ENCODE measurements at regions not wholly inside any gene's neighbourhood (a gene's known extent, or its start where the extent isn't known, plus 50 kb on each side); places are given as distances from the start of the nearest gene placed in this dataset.
"Not testable (repeated sequence)": the region's sequence is repeated elsewhere in the genome, so short reads cannot be mapped to it uniquely, and the experiment has no call there.

- no peak for FAIRE-seq
- no peak for DNase-seq (ENCODE audit: insufficient read length, low spot score)
Observed at GRCh38 chr5:58181578-58182286, 278.2 kb downstream of the PLK2 start.

- FAIRE-seq (no peak), DNase-seq (ENCODE audit: insufficient read length, low spot score) (no peak)
Observed at GRCh38 chr5:58172946-58173345, 286.9 kb downstream of the PLK2 start.

DNA sequence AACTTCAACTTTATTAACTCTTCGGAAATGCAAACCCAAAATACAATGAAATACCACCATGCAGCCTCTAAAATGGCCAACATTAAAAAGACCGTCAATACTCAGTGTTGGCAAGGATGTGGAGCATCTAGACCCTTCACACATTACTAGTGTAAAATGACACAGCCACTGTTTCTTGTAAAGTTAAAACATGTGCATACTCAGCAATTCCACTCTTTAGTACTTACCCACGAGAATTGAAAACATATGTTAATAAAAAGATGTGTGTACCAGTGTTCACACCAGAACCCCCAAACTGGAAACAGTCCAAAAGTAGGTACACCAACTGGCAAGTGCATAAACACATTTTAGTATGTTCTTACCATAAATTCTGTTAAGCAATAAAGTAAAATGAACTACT lies 294.7 kb downstream of the PLK2 start:
- DNase-seq (ENCODE audit: insufficient read length, low spot score), result no peak
- FAIRE-seq, result no peak

DNA sequence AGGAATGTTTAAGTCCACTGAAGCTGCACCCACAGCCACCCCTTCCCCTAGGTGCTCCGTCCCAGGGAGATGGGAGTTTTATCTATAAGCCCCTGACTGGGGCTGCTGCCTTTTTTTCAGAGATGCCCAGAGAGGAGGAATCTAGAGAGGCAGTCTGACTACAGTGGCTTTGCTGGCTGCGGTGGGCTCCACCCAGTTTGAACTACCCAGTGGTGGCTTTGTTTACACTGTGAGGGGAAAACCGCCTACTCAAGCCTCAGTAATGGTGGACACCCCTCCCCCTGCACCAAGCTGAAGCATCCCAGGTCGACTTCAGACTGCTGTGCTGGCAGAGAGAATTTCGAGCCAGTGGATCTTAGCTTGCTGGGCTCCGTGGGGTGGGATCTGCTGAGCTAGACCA lies 298.0 kb downstream of the PLK2 start:
- FAIRE-seq; DNase-seq (ENCODE audit: insufficient read length, low spot score): not testable (repeated sequence)

DNA sequence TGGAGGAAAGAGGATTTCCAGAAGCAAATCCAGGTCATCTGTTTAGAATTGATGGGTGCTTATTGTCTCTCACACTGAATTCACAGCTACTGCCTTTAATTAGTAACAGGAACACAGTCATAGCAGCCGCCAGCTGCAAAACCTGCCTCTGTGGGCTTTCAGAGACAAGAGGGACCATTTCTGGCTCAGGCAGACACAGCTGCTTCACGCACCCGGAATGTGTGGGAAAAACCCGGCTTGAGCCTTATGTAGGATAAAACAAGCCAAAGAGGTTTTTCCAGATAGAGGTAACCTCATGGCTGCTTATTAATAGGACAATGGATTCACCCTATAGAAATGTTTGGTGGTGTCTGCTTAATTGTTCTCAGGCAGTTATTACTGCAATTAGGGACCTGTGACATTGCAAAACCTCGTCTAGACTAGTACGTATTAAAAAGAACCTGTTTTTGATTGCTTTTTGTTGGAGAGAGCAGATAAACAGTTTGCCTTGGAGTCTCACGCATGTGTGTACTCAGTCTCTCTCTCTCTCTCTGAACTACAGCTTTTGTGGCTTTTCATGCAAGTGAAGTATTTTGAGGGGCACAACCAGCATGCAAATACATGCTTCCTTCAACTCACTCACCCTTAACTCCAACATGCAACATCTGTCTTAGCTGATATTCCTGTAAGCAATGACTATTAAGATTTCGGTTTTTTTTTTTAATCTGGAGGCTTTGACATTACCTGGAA lies 302.7 kb downstream of the PLK2 start:
- DNase-seq (ENCODE audit: insufficient read length, low spot score) (no peak), FAIRE-seq (no peak)

GRCh38 chr5:58156361-58156760 lies 303.5 kb downstream of the PLK2 start:
- DNase-seq (ENCODE audit: insufficient read length, low spot score), result no peak
- FAIRE-seq, result no peak

DNA sequence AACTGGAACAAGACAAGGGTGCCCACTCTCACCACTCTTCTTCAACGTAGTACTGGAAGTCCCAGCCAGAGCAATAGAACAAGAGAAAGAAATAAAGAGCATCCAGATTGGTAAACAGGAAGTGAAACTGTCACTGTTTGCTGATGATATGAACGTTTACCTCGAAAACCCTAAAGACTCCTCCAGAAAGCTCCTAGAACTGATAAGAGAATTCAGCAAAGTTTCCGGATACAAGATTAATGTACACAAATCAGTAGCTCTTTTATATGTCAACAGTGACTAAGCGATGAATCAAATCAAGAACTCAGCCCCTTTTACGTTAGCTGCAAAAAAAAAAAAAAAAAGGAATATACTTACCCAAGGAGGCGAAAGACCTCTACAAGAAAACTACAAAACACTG lies 306.6 kb downstream of the PLK2 start:
- no peak for FAIRE-seq
- no peak for DNase-seq (ENCODE audit: insufficient read length, low spot score)

DNA sequence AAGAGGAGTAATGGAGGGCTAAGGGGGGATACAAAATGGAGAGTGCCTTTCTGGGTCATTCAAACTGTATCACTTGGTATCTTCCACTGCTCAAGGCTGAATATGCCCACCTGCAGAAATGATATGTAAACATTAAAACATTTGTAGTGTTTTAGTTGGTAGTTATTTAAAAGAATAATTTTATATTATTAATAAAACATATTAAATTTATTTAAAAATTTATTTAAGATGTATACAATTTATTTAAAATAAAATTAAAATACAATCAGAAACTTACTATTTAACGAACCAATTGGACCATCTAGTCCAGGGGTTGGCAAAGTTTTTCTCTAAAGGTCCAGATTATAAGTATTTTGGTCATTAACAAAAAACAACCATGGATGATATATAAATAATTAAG lies 308.5 kb downstream of the PLK2 start:
- FAIRE-seq, result no peak

DNA sequence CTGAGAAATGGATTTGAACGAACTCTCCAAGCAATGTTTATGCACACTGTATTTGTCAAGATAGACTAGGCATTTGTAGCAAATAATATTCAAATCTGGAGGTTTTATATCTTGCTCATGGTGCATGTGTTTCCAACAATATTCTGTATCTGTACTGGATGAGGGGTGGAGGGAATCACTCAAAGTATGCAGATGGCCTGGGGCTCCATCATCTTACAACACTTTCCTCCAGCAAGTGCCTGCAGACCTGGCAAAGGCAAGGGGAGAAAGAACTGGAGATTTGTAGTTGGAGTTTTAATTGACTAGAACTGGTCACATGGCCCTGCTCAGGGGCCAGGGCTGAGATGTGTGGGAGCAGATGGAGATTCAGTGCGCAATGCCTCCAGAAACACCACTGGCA lies 309.0 kb downstream of the PLK2 start:
- DNase-seq (ENCODE audit: insufficient read length, low spot score), result no peak
- FAIRE-seq, result no peak

More for the DNA sequence above, 308.5 kb downstream of the PLK2 start:
- DNase-seq (ENCODE audit: insufficient read length, low spot score), result no peak

DNA sequence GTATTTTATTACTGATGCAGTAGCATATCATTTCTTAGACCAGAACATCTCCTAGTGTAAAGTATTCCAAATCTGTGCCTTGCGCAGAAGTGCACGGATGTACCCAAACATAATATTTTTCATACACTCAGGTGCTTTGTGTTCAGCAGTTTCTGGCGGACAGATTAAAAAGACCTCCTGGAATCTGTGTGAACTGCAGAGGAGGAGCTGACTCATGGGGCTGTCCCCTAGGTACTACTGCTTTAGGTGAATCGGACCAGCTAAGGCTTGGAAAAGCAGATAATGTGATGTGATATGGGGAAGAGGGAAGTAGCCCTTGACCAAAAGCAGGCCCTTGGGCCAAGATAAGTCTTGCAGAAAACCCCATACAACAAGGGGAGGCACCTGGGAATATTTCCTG lies 310.1 kb downstream of the PLK2 start:
- FAIRE-seq, result no peak
- DNase-seq (ENCODE audit: insufficient read length, low spot score), result no peak

GRCh38 chr5:58149345-58149744 lies 310.5 kb downstream of the PLK2 start:
- FAIRE-seq, result no peak
- no peak for DNase-seq (ENCODE audit: insufficient read length, low spot score)

DNA sequence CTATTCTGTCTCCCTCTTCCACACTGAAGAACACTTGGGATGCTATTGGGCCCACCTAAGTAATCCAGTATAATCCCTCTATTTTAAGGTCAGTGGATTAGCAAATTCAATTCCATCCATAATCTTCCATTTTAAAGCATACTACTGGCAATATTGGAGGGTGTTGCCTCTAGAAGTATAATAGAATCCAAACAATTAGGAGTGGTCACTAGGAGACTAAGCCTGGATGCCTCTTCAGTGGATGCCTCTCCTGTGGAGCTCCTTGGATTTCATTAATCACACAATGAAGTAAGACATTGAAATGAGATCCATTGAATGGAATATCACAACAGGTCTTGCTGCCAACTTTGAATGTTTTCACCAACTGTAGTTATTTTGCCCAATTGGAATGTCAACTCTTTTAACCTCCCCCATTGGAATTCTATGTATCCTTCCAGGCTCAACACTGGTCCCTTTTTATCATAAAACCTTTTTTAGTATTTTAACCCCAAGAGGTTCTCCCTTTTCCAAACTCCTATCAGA lies 311.6 kb downstream of the PLK2 start:
- DNase-seq (ENCODE audit: insufficient read length, low spot score) (no peak), FAIRE-seq (no peak)

GRCh38 chr5:58145397-58145934 lies 314.4 kb downstream of the PLK2 start:
- FAIRE-seq, result no peak
- no peak for DNase-seq (ENCODE audit: insufficient read length, low spot score)

GRCh38 chr5:58143727-58144126 lies 316.2 kb downstream of the PLK2 start:
- no peak for DNase-seq (ENCODE audit: insufficient read length, low spot score)
- no peak for FAIRE-seq

DNA sequence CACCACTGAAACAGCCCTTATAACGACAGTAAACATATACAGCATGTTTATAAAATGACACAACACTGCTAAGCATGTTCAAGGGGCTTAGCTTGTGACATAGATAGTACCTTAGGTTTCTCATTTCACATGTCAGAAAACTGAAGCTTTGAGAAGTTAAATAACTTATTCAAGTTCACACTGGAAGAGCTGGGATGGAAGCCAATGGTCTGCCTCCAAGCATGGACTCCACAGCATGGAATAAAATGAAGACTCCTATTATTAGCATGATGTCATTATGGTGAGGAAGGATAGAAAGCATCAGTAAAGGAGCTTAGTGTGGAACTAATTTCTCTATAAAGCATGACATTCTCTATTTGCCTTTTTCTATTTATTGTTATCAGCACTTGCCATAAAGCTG lies 316.7 kb downstream of the PLK2 start:
- no peak for FAIRE-seq
- no peak for DNase-seq (ENCODE audit: insufficient read length, low spot score)

- FAIRE-seq (no peak), DNase-seq (ENCODE audit: insufficient read length, low spot score) (no peak)
Observed at GRCh38 chr5:58138791-58139190, 321.1 kb downstream of the PLK2 start.

DNA sequence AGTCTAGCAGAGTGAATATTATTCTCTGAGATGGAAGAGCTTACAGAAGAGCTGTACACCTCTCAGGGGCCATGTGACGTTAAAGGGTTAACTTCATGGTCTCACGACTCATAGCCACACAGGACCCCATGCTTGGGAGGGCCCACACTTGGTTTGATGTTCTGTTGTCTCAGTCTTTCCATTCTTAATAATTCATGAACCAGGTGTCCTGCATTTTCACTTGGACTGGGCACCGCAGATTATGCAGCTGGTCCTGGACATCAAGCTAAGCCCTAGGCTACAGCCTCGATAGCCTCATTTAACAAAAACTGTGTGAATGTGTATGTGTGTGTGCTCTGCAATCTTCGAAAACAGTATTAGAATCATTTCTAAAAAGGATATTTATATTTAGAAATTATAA lies 323.5 kb downstream of the PLK2 start:
- FAIRE-seq (no peak), DNase-seq (ENCODE audit: insufficient read length, low spot score) (no peak)

DNA sequence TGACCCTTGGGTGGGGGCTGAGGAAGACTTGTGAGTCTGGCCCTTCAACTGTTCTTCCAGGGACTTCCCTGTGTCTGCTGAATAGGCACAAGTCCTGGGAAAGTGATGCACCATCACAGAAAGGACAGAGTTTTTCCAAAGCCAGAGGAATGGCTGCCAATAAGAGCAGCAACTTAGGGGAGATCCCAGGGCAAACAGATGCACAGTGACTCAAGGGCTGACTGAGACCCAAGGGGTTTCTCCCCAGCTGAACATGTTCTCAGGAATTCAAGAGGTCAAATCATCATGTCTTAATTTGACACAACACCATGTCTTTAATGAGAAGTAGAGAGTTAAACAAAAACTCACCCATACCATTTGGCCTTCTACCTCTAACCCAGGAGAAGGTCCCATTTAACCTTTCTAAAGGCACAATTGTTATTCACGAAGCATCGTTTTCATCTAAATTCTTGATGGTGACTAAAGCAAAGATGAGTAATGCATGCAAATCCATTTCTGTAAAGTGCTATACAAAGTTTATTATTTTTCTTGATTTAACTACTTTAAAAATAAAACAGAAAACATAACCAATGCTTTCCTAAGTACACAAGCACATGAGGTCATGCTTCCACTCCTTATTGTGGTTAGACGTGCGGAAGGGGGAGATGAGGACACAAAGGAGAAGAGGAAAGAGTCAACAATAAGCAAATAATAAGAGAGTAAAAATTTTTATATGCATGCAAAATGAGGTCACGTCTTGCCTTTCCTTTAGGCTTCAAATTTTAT lies 324.1 kb downstream of the PLK2 start:
- FAIRE-seq (no peak), DNase-seq (ENCODE audit: insufficient read length, low spot score) (no peak)

- DNase-seq (ENCODE audit: insufficient read length, low spot score) (no peak), FAIRE-seq (no peak)
Observed at GRCh38 chr5:58133631-58134296, 326.1 kb downstream of the PLK2 start.

DNA sequence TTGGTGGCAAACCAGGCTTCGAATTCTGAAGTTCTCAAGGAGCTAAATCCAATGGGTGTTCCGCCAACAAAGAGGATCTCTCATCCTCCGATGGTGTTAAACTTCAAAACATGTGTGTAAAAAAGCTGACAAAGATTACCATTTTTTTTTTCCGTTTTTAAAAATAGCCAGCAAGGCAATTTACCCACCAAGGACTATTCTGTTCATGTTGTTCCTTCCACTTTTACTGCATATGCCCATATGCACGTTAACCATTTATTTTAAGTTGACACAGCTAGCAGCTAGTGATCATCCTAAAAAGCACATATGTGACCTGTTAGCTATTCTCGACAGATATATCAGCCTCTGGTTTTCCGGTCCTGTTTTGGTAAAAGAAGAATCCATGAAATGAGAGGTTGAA lies 326.7 kb downstream of the PLK2 start:
- no peak for DNase-seq (ENCODE audit: insufficient read length, low spot score)
- no peak for FAIRE-seq
